Coronary artery (tissue), 2 donors: ENCODE measurements at regions not wholly inside any gene's neighbourhood (a gene's known extent, or its start where the extent isn't known, plus 50 kb on each side); places are given as distances from the start of the nearest gene placed in this dataset.
A peak's percentile ranks its signal among the peaks of the same experiment; 100 is the strongest.

Experiments used
- DNase-seq: peaks from one replicate; pipeline ENCODE4 v3.0.0-alpha.2; 2017; ENCODE audit warnings: low spot score
- H3K27ac ChIP-seq, 2 donors: fragments of 200-600 bp; sonication (generic); one replicate each; pipeline ENCODE4 v1.5.1; 2016 to 2019
- H3K4me3 ChIP-seq: fragments of 200-600 bp; sonication (generic); 2 replicates; pipeline ENCODE4 v1.5.1; 2016; ENCODE audit warnings: mild to moderate bottlenecking, moderate library complexity
- CTCF ChIP-seq: fragments of 200-600 bp; sonication (generic); IDR thresholded peaks from one replicate; pipeline ENCODE4 v1.5.1; 2019; ENCODE audit warnings: antibody characterized with exemption

- no peak for DNase-seq
- no peak for TF ChIP-seq CTCF
Observed at GRCh38 chr2:176546550-176546949, 277.3 kb downstream of the MTX2 start.

DNA sequence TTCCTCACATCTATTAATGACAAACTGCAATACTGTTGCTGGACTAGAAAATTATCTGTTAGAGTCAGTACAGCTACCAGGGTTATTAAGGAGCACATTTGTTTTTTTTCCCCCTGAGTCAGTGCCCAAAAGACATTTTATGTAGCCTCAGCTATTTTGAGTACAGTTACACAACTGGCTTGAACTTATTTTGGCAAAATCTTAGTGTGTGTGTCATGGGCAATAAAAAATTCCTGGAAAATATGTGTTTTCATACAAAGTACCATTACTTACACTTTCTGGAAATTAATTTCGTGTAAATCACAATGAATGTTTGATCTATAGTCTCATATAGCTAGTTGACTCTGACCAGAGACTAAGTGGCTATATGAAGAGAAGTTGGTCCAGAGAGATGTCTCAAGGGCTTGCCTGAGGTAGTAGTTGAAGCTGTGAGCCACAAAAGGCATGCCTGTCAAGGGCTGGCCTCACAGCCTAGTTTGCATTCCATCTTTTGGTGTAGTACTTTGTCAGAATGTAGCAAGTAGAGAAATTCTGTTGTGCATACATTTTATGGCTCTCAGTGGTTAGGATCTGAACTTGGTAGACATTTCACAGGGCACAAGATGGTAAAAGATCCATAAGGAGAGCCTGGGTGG is 283.4 kb downstream of the MTX2 start:
- H3K27ac ChIP-seq, result peak overlapping the region; percentile 39 to 74
- no peak for TF ChIP-seq CTCF
- no peak for DNase-seq
- peak overlapping the region; percentile 4 for H3K4me3 ChIP-seq

More at GRCh38 chr2:176546550-176546949, 277.3 kb downstream of the MTX2 start:
- no peak overlapping the region for H3K4me3 ChIP-seq
- no peak overlapping the region for H3K27ac ChIP-seq

- DNase-seq, result peak; percentile 79
- no peak for TF ChIP-seq CTCF
- Histone ChIP-seq H3K27ac (peak overlapping the region; percentile 39 to 85), H3K4me3 (peak overlapping the region; percentile 73)
Observed at GRCh38 chr2:176553685-176554100, 284.5 kb downstream of the MTX2 start.

- H3K27ac ChIP-seq, result peak overlapping the region; percentile 39 to 85
- H3K4me3 ChIP-seq, result peak overlapping the region; percentile 73
- TF ChIP-seq CTCF, result peak; percentile 77
- DNase-seq, result no peak
Observed at GRCh38 chr2:176554101-176555048, 285.1 kb downstream of the MTX2 start.

DNA sequence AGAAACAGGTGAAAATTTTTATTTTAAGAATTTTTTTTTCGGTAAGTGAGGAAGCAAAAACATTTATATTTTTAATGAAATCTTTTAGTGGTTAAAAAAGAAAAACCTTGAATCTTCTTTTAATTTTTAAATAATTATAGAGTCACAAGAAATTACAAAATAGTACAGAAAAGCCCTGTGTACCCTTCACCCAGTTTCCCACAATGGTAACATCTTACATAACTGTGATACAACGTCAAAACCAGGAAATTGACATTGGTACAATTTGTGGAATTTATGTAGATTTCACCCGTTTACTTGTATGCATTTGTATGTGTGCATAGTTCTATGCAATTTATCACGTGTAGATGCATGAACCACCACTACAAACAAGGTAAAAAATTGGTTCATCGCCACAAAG is 285.9 kb downstream of the MTX2 start:
- Histone ChIP-seq H3K4me3 (no peak overlapping the region), H3K27ac (no peak overlapping the region)
- DNase-seq, result no peak
- TF ChIP-seq CTCF, result no peak

GRCh38 chr2:176555781-176556180 is 286.5 kb downstream of the MTX2 start:
- no peak for TF ChIP-seq CTCF
- DNase-seq, result no peak
- H3K27ac ChIP-seq, result no peak overlapping the region
- no peak overlapping the region for H3K4me3 ChIP-seq
